ENCODE measurements at regions not wholly inside any gene's neighbourhood (a gene's known extent, or its start where the extent isn't known, plus 50 kb on each side); places are given as distances from the start of the nearest gene placed in this dataset.
"Not testable (repeated sequence)": the region's sequence is repeated elsewhere in the genome, so short reads cannot be mapped to it uniquely, and the experiment has no call there.

DNA sequence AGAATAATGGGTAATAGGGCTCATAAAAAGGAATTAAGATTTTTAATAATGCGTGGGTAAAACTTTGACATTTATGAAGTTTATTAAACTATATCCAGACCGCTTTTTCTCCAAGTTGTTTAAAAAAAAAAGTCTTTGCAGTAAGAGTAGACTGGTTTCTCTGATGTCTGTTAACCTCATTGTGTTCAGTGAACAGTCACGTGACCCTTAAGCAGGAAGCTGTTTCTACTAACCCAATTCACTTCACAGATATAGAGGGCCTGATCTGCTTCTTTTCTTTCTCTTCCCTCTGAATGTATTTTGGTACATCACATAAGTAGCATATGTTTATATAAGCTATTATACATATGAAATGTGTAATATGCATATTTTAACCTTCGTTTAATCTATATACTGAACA is 1011.3 kb upstream of the CELF4 start:
- no peak for DNase-seq (ENCODE audit: low spot score)

DNA sequence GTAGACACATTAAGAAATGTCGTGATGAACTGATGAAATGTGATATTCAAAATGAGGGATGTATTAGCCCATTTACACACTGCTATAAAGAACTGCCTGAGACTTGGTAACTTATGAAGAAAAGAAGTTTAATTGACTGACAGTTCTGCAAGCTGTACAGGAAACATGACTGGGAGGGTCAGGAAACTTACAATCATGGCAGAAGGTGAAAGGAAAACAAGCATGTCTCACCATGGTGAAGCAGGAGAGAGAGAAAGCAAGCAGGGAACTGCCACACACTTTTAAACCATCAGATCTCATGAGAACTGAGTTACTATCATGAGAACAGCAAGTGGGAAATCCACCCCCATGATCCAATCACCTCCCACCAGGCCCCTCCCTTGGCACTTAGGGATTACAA is 1010.8 kb upstream of the CELF4 start:
- no peak for DNase-seq (ENCODE audit: low spot score)

DNA sequence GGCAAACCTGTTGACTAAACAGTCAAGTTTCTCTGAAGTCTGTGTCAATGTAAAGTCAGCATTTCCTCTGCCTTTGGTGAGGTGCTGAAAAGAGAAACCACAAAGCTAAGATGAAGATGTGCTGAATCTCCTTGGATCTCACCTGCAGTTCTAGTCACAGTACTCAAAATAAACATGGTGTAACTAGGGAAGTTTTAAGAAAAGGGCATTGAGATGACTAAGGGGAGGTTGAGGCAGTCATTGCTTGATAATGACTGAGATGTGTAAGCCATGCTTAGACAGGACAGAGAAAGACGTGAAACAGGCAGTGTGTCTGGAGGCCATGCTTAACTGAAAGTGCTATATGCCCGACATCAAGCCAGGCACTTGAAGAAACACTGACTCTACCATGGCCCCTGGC is 1010.0 kb upstream of the CELF4 start:
- no peak for DNase-seq (ENCODE audit: low spot score)

DNA sequence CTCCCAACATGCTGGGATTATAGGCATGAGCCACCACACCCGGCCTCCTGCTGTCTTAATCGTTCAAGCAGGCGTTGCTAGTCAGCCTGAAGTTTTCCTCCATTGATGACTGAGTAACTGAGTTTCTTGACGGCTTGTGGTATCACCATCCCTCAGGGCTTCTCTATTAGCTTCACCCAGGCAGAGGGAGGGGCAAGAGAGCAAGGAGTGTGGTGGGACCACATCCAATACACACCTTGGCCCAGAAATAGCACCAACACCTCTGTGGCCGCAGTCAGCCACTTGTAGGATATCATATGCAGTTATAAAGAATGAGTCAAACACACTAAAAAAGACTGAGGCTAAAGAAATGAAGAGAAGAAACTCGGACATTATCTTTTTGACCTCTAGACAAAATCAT is 1009.4 kb upstream of the CELF4 start:
- DNase-seq (ENCODE audit: low spot score) = no peak

DNA sequence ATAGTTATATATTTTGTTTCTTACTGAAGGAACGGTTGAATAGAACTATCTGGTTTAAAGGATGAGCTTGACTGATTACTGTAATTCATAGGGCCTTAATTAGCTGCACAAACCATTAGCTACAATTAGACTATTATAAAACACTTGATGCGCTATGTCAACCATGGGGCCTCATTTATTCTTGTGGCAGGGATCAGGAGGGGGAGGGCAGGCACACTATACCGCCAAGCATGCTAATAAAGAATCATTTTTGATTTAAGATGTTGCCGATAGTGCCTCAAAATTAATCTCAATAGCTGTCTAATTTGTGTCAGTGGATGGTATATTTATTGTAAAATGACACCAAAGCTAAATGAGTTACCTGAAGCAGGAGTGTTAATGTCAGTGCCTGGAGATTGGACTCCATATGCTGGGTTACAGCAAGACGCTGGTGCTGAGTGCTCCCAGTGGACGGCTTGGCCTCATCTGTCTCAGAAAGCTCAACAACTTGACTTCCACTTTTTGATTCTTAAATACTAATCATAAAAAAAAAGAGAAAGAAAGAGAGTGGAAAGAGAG is 1007.0 kb upstream of the CELF4 start:
- no peak for DNase-seq (ENCODE audit: low spot score)

DNA sequence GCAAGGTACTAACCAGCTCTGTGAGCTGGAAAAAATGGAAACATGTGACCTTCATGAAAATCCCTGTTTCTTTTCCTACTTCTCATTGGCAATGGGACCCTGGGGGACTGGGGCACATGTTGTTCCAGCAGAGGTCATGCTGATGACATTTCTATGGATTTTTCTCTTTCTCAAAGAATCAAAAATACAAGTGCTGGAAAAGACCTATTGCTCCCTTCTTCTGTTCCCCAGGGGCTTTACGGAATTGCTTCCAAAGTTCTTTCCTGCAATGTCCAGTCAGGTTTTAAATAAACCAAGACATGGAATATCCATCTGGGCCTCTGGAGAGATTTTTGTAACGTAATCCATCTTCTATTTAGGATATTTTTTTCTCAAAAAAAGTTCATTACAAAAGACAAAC is 1006.1 kb upstream of the CELF4 start:
- no peak for DNase-seq (ENCODE audit: low spot score)

DNA sequence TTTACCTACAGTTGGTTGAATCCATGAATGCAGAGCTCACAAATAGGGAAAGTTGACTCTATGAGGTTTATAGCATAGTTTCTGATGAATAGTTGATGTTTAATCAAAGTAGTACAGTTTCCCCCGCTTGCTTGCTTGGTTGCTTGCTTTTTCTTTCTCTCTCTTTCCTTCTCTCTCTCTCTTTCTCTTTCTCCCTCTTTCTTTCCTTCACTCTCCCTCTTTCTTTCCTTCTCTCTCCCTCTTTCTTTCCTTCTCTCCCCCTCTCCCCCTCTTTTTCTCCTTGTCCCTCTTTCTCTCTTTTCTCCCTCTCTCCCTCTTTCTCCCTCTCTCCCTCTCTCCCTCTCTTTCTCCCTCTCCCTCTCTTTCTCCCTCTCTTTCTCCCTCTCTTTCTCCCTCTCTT is 999.9 kb upstream of the CELF4 start:
- no peak for DNase-seq (ENCODE audit: low spot score)

DNA sequence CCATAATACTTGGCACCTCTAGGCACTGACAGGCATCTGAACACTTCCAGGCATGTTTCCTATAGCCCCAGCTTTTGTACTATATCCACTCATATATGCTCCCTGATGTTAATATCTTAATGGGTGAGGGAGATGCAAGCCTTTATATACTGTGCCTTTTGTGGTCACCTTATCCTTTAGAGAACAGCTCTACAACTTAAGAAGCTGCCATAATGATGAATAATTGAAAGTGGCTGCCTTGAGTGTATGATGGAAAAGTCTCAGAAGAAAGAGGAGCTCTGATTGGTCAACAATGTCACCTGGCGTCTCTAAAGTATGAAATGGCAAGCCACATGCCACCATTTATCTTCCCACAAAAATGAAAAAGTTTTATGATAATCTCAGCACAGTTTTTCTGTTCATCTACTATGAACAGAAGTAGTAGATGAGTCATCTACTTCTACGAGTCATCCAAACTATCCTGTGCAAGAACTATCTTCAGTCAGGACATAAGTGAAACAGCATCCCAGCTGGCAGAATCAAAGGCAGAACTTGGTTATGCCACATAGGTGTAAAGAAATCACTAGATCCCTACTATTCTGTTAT is 997.9 kb upstream of the CELF4 start:
- DNase-seq (ENCODE audit: low spot score) = no peak

DNA sequence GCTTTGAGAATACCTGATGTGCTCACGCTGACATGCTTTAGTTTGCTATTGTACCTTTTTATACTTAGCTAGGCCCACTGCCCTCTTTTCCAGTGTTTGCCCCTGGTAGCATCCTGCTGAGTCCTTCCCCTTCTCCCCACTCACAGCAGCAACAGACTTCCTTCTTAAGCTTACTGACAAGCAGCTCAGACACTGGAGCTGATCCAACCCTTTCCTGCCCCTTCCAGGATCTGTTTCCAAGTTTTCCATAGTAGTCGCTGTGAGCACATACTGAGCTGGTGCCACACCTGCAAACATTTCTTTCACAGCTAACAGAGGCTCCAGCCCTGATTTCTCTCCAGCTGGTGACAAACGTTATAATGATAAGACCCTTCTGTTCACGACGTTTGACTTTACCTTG is 991.4 kb upstream of the CELF4 start:
- no peak for DNase-seq (ENCODE audit: low spot score)

DNA sequence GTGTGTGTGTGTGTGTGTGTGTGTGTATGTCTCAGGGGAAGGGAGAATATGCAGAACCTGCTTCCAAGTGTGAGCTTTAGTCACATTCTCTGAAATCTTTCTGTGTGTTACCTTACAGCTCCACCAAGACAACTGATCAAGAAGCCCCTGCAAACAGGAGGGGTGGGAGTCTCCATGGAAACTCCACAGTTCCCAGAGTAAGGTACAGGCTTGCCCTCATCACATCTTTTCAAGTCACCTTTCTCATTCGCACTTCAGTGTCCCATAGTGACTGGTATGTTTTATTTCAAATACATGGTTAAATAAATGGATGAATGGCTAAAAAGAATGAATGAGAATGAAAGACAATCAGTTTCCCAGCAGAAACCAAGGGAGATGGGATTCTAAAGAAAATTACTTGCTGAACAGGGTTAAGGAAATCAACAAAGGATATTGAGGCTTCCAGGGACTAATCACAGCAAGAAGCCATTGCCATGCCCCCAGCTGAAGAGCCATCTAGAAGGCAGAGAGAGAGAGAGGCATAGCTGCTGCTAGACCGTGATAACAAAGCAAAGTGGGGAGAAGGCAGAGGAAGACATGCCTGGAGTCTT is 987.2 kb upstream of the CELF4 start:
- DNase-seq (ENCODE audit: low spot score) = no peak

DNA sequence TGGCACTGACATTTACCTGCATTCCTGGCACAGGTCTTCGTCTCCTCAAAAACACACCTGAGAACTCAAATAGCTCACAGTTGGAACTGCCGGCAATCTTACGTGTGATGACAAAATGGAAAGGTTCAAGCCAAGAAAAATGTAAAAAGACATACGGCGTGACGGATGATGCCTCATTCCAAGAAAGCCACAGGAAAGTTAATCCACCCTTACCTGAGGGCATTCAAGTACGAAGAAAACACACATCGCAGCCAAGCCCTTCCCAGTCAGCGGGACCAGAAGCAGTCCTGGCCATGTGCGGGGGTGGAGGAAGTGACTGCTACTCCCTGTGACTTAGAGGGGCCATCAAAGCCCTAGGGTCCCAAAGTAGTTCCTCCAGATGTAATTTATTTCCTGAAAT is 986.3 kb upstream of the CELF4 start:
- no peak for DNase-seq (ENCODE audit: low spot score)

DNA sequence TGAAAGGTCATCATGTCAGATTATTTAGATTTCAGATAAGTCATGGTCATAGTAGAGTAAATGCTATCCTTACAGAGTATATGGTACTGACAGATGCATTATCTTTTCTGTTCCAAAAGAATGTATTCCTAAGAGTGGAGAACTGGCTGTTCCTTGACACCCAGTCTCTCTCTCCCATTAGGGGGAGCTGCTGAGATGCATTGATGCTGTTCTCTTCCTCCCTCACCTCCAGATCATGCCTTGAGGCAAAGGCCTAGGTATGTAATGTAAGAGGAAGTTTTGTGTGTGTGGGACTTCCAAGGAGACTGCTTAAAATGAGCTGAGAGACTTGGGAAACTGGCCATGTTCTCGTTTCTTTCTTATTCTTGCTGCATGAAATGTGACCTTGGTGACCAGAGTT is 979.5 kb upstream of the CELF4 start:
- no peak for DNase-seq (ENCODE audit: low spot score)

DNA sequence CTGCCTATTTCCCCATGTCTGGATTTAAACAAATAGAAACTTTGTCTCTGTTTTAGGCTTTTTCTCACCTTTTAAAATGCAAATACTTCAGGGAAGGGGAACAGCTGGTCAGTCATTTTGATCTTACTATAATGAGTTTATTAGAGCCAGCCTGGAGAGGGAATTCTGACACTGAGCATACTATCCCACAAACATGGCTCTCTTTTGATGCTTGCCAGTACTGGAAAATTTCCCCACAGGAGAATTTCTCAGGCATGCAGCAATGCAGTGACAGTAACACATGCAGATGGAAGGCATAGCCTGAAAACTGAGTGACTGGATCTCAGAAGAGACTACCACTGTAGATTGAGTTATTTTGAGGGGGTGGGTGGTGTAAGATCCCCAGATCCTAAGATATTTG is 974.3 kb upstream of the CELF4 start:
- no peak for DNase-seq (ENCODE audit: low spot score)

DNA sequence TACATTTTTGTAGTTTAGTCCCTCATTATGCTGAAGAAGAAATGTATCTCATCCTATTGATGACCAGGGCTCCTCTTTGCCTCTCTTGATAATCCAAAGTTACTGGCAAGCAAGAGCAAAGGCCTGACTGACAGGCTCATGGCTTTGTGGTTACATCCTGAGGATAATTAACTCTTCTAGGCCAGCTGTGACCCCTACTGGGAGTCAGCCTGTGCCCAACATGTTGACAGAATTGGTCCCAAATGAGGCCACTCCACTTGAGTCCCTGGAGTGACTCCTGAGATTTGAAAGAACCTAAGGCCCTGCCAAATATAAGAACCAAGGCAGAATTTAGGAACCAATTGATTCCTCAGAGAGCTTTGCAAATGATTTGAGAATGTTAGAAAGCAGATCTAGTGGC is 973.8 kb upstream of the CELF4 start:
- no peak for DNase-seq (ENCODE audit: low spot score)

DNA sequence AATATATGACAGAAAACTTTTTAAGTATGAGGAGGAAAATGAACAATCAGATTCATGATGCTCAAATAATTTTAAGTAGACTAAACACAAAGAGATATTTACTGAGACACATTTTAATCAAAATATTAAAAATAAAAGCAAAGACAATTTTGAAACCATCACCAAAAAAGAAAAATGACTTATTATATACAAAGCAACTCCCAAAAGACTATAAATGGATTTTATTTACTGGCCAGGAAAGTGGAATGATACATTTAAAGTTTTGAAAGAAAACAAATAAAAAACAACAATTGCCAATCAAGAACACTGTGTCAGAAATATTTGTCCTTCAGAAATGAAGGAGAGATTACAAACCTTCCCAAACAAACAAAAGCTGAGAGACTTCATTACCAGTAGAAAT is 968.5 kb upstream of the CELF4 start:
- DNase-seq (ENCODE audit: low spot score) = no peak

DNA sequence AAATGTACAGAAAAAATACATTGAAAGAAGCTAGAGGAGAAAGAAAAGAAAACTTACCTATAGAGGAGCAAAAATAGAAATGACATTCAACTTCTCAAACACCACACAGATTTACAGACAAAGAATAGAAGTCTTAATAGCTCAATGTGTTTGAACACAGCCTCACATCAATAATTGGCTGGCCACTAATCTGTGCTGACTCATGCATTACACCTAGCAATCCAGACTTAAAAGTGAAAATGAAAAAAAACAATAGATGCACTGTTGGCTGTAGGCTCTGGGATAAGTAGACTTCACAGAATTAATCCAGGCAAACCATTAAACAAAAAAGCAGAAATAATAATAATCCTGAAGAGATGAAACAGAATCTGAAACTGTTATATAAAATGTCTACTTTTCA is 961.3 kb upstream of the CELF4 start:
- no peak for DNase-seq (ENCODE audit: low spot score)

DNA sequence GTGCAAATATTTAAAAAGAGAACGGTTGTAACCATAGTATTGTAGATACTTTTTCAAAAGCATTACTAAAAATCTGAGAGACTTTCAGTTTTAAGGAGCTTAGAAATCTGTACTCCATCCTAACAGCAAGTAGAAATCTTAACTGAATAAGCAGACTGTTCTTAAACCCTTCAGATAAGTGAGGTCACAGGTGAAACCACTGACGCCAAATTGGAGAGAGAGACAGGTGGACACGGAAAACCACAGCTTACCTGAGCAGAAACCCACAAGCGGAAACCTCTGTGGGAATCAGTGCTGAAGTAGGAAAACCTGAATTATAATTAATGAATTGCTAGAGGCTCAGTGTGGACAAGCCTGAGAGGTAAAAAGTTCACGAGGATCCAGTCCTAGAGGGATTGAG is 959.4 kb upstream of the CELF4 start:
- no peak for DNase-seq (ENCODE audit: low spot score)

DNA sequence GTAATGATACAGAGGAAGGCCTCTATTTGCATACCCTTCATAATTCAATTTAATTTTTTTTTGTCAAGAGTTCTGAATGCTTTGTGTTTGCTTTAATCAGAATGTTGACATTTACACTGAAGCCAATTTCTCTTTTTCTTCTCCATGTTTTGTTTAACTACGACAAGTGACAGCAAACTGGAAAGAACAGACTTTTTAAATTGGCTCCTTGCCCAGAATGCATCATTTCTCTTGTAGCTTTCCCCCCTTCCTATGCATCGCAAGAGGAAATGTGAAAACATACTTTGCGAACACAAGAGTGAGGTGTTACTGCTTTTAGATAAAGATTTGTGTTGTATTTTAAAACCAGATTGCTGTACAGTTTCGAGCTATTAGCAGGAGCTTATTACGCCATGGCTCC is 955.2 kb upstream of the CELF4 start:
- no peak for DNase-seq (ENCODE audit: low spot score)

DNA sequence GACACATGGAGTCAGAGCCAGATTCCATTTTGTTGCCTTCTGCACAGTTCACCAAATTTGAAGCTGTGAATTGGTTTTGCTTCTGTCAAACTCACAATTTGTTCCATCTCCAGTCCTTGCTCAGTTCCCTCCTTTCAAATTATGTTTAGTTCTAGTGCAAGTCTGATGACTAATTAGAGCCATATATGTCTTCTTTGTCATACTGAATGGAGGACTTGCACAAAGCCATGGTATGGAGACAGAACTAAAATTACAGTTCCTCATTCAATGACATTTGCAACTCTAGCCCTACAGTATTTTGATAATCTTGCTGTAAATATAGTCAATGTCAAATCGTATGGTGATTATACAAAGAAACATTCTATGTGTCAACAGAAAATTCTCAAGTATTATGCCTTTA is 936.9 kb upstream of the CELF4 start:
- DNase-seq (ENCODE audit: low spot score) = no peak

DNA sequence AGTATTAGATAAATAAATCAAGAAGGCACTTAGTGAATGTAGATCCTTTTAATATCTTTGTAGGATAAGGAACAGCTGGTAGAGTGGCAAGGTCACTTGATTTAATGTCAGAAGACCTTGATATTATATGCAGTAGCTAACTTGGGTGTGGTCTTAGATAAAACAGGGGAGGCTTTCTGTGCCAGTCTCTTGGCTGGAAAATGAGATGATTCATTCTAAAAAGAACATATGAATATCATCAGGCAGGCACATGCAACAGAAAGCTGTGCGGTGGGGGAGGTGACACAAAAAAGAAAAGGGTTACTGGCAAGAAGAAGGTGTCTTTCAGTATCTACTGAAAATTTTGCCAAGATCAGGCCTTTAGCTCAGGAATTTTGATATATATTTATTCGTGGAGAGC is 931.7 kb upstream of the CELF4 start:
- DNase-seq (ENCODE audit: low spot score) = no peak

DNA sequence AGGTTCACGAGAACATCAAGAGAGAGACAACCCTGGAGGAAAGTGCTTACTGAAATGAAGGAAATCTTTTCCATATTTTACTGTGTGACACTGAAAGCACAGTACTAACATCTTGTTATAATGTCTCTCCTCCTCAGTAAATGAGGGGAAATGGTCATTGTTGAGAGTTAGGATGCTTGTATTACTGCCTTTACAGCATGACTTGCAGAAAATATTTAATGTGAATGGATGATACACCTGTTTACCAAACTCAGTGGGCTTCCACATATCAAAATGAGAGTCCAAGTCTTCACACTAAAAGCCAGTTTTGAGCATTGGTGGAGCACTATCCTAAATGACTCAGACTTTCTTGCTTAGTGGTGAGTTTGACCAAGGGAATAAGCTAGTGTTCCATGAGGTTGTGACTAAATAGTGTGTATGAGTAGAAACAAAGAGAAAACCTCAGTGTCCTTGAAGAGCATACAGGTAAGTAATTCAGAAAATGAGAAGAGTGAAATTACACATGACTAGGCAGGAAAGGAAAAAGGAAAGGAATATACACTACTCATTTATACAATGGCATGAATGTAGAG is 930.7 kb upstream of the CELF4 start:
- DNase-seq (ENCODE audit: low spot score) = no peak

DNA sequence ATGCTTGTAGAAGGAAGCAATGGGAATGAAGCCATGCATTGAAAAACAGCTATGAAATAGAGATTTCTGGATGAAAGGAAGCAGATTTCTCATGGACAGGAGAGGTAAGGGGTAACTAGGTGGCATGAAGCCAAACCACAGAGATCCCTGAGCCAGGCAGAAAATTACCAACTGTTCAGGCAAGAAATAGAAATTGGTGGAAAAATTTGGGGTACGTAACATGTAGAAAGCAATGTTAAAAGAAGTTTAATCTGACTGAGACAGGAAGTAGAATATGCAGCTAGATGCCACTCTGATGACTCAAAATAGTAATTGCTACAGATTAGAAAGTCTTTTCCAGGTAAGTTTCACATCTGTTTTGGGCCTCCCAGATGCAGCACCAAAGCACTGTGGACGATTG is 928.5 kb upstream of the CELF4 start:
- no peak for DNase-seq (ENCODE audit: low spot score)

DNA sequence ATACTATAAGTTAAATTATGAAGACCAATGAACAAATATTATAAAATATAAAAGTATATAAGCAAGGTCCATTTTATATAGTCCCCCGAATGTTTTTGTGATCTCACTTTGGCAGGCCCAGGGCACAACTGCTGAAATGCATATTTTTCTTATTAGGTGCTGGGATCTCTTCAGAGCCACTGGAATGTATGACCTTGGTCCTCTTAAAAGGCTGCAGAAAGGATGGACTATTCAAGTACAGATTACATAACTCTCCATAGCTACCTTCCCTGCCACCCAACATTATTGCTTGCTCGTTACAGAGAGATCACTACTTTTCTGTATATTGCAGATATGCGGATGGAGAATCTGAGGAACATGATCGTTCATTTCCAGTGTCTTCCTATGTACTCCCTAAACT is 925.6 kb upstream of the CELF4 start:
- DNase-seq (ENCODE audit: low spot score) = no peak

DNA sequence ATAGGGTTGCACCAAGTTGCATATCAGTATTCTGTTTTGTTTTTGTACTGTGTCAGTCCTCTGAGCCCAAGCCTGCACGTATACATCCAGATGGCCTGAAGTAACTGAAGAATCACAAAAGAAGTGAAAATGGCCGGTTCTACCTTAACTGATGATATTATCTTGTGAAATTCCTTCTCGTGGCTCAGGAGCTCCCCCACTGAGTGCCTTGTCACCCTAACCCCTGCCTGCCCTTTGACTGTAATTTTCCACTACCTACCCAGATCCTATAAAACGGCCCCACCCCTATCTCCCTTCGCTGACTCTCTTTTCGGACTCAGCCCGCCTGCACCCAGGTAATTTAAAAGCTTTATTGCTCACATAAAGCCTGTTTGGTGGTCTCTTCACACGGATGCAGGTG is 924.1 kb upstream of the CELF4 start:
- DNase-seq (ENCODE audit: low spot score) = not testable (repeated sequence)
